ENCODE measurements at regions not wholly inside any gene's neighbourhood (a gene's known extent, or its start where the extent isn't known, plus 50 kb on each side); places are given as distances from the start of the nearest gene placed in this dataset.

DNA sequence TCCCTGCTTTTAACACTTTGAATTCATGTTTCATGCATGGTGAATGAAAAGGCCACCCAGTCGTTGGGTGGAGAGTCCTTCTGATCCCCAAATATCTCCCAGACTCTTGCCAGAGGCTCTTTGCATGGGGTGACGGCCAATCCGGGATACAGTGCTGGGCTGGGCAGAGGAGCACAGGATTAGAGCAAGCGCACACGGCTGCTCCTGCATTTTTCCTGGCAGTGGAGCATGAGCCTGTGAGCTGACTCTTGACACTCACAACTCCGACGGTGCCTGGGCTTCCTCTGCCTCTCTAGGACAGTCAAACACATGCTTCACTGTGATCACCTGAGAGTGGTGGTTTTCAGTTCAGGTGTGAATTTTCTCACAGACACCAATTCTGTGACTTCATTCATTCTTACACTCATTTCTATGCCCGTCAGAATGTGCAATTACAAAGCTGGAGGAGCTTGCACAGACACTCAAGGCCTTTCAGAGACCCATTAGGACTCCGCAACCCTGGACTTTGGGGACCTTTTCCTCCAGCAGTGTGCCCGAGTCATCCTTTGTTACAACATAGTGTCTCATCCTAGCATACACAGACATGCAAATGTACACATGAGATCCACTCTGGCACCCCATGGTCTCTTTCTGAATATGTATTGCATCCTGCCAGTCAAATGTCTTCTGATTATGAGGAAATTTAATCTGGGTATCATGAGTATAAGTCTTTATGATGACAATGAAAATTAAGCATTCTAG is 206.6 kb downstream of the ICE1 start:
- no peak overlapping the region for H3K4me2 ChIP-seq (ENCODE audit: low read length)
- intact Hi-C loops (cut with micrococcal nuclease) = no loop called here
- BruUV-seq (replicated peaks) = no TSS peak
- no peak overlapping the region for H2AFZ ChIP-seq (ENCODE audit: low read length)
- H3K27ac ChIP-seq (ENCODE audit: low read length) = no peak overlapping the region
- peaks cover 72% of the 10 kb centered on the region for H3K27me3 ChIP-seq (ENCODE audit: low read length)
- CTCF ChIA-PET = no interaction called here
- TF ChIP-seq, protein P1, sequence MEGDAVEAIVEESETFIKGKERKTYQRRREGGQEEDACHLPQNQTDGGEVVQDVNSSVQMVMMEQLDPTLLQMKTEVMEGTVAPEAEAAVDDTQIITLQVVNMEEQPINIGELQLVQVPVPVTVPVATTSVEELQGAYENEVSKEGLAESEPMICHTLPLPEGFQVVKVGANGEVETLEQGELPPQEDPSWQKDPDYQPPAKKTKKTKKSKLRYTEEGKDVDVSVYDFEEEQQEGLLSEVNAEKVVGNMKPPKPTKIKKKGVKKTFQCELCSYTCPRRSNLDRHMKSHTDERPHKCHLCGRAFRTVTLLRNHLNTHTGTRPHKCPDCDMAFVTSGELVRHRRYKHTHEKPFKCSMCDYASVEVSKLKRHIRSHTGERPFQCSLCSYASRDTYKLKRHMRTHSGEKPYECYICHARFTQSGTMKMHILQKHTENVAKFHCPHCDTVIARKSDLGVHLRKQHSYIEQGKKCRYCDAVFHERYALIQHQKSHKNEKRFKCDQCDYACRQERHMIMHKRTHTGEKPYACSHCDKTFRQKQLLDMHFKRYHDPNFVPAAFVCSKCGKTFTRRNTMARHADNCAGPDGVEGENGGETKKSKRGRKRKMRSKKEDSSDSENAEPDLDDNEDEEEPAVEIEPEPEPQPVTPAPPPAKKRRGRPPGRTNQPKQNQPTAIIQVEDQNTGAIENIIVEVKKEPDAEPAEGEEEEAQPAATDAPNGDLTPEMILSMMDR (conservative IDR thresholded peaks at IDR 0.05; ENCODE audit: low read depth, low read length) = no peak
- TF ChIP-seq EZH2 (IDR thresholded peaks at IDR 0.05; ENCODE audit: low read length, unreplicated experiment) (no peak), EZH2phosphoT487 (IDR thresholded peaks at IDR 0.05; ENCODE audit: borderline replicate concordance, low read length) (no peak)
- no peaks in the 10 kb centered on the region for H3K36me3 ChIP-seq (ENCODE audit: low read depth, low read length)
- no peaks in the 10 kb centered on the region for H3F3A ChIP-seq (ENCODE audit: low read length, unreplicated experiment)
- DNase-seq = no peak
- no peaks in the 10 kb centered on the region for H3K4me1 ChIP-seq (ENCODE audit: insufficient read depth, low read length)
- no peaks in the 10 kb centered on the region for H3K9me2 ChIP-seq (replicated peaks; ENCODE audit: low read length)
- H3K4me3 ChIP-seq (ENCODE audit: low read length) = no peak overlapping the region
- no peaks in the 10 kb centered on the region for H4K20me1 ChIP-seq (ENCODE audit: low read length)
- POLR2A ChIA-PET (ENCODE audit: unreplicated experiment) = no interaction called here
- peaks cover 8% of the 10 kb centered on the region; the same call in 1 of the 2 replicates for H3K9me3 ChIP-seq (ENCODE audit: low read length)
- H3K79me2 ChIP-seq (ENCODE audit: low read length) = no peaks in the 10 kb centered on the region
- no peak for ATAC-seq
- no peak overlapping the region for H3K9ac ChIP-seq (ENCODE audit: low read length)

DNA sequence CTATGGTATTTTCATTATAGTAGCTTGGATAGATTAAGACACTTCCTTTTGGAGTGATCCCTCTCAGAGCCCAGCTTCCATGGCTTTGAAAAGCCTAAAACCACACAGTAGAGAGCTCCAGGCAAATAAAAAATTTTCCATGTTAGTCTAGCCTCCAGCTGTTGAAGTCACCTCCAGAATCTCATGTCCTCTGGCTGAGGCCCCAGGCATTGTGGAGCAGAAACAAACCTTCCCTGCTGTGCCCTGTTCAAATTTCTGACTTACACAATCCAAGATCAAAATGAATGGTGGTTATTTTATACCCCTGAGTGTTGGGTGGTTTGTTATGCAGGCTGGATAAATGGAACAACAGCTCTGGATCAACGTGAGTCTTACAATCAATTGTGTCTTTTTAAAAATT is 203.9 kb downstream of the ICE1 start:
- Histone ChIP-seq H3K4me3 (ENCODE audit: low read length) (no peak overlapping the region), H3K79me2 (ENCODE audit: low read length) (no peaks in the 10 kb centered on the region), H3K9me2 (replicated peaks; ENCODE audit: low read length) (no peaks in the 10 kb centered on the region), H3K4me2 (ENCODE audit: low read length) (no peak overlapping the region), H3K27ac (ENCODE audit: low read length) (no peak overlapping the region), H3K9me3 (ENCODE audit: low read length) (peaks cover 26% of the 10 kb centered on the region), H3K9ac (ENCODE audit: low read length) (no peak overlapping the region), H3F3A (ENCODE audit: low read length, unreplicated experiment) (no peaks in the 10 kb centered on the region), H3K36me3 (ENCODE audit: low read depth, low read length) (no peaks in the 10 kb centered on the region), H4K20me1 (ENCODE audit: low read length) (no peaks in the 10 kb centered on the region), H2AFZ (ENCODE audit: low read length) (no peak overlapping the region), H3K4me1 (ENCODE audit: insufficient read depth, low read length) (no peaks in the 10 kb centered on the region), H3K27me3 (ENCODE audit: low read length) (peaks cover 48% of the 10 kb centered on the region)
- POLR2A ChIA-PET (ENCODE audit: unreplicated experiment) = no interaction called here
- intact Hi-C loops (cut with micrococcal nuclease) = no loop called here
- CTCF ChIA-PET = no interaction called here
- TF ChIP-seq EZH2phosphoT487 (IDR thresholded peaks at IDR 0.05; ENCODE audit: borderline replicate concordance, low read length) (no peak), EZH2 (IDR thresholded peaks at IDR 0.05; ENCODE audit: low read length, unreplicated experiment) (no peak)
- TF ChIP-seq, protein P1 (conservative IDR thresholded peaks at IDR 0.05; ENCODE audit: low read depth, low read length) = no peak
- BruUV-seq (replicated peaks) = no TSS peak
- no peak for DNase-seq
- ATAC-seq = no peak

DNA sequence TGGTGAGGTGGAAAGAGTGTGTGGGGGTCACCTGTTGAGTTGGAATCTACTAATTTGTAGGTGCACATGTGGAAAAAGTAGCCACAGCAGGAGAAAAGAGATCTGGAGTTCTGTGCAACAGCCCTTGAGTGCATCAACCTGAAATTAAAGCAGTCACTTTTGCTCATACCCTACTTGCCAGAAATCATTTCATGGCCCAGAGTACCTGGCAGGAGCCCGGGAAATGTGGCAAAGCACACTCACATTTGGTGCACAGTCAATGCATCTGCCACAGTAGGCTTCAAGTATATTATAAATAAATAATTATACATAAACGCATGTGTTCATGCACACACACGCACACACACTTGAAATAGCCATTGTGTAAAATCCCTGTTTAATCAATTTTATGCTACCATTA is 203.0 kb downstream of the ICE1 start:
- POLR2A ChIA-PET (ENCODE audit: unreplicated experiment) = no interaction called here
- BruUV-seq (replicated peaks) = no TSS peak
- Histone ChIP-seq H3K36me3 (ENCODE audit: low read depth, low read length) (no peaks in the 10 kb centered on the region), H3F3A (ENCODE audit: low read length, unreplicated experiment) (no peaks in the 10 kb centered on the region), H3K4me2 (ENCODE audit: low read length) (no peak overlapping the region), H3K4me3 (ENCODE audit: low read length) (no peak overlapping the region), H3K9me3 (ENCODE audit: low read length) (peaks cover 26% of the 10 kb centered on the region), H4K20me1 (ENCODE audit: low read length) (no peaks in the 10 kb centered on the region), H3K4me1 (ENCODE audit: insufficient read depth, low read length) (no peaks in the 10 kb centered on the region), H3K79me2 (ENCODE audit: low read length) (no peaks in the 10 kb centered on the region), H3K9me2 (replicated peaks; ENCODE audit: low read length) (no peaks in the 10 kb centered on the region), H3K27me3 (ENCODE audit: low read length) (peaks cover 39% of the 10 kb centered on the region), H2AFZ (ENCODE audit: low read length) (no peak overlapping the region), H3K9ac (ENCODE audit: low read length) (no peak overlapping the region), H3K27ac (ENCODE audit: low read length) (no peak overlapping the region)
- TF ChIP-seq, protein P1 (conservative IDR thresholded peaks at IDR 0.05; ENCODE audit: low read depth, low read length) = no peak
- TF ChIP-seq EZH2phosphoT487 (IDR thresholded peaks at IDR 0.05; ENCODE audit: borderline replicate concordance, low read length) (no peak), EZH2 (IDR thresholded peaks at IDR 0.05; ENCODE audit: low read length, unreplicated experiment) (no peak)
- DNase-seq (no peak), ATAC-seq (no peak)
- intact Hi-C loops (cut with micrococcal nuclease) = no loop called here
- CTCF ChIA-PET = no interaction called here

All from PC-3 (cell line).